HCT116 (cell line): ENCODE measurements at regions not wholly inside any gene's neighbourhood (a gene's known extent, or its start where the extent isn't known, plus 50 kb on each side); places are given as distances from the start of the nearest gene placed in this dataset.

Experiments used
- ATAC-seq: fragments of 200-7000 bp; cut with Tn5 transposase; 2 replicates; pipeline ENCODE4 v1.9.1; 2020; ENCODE audit warnings: mild to moderate bottlenecking, moderate library complexity
- BruUV-seq: library from RNA; stranded (reverse); fragments of 400-500 nt; replicated peaks from 2 replicates; lab custom pipeline; 2021; lab: Mats Ljungman, UMichigan
- CTCF ChIA-PET: fragments of 300-600 bp; sonication (Branson Sonifier 250); formaldehyde crosslinking; loops from one replicate; lab custom pipeline; 2021; ENCODE audit warnings: antibody characterized with exemption; lab: Charles Lee
- POLR2A ChIA-PET: fragments of 300-600, 350-600 bp; sonication (Branson Sonifier 250); formaldehyde crosslinking; loops from one replicate; lab custom pipeline; 2021; ENCODE audit warnings: antibody characterized with exemption; lab: Charles Lee
- RAD21 ChIA-PET, 2 experiments: fragments of 300-600 bp; sonication (Branson Sonifier 250); formaldehyde crosslinking; loops; one replicate each; lab custom pipeline; 2023; ENCODE audit warnings: low total read pairs in 2 of 2; ENCODE audit not compliant: uncharacterized antibody in 2 of 2, unreplicated experiment in 2 of 2, low non-redundant PET in 1 of 2; lab: Charles Lee
- DNase-seq: peaks from one replicate; pipeline ENCODE4 v3.0.0-alpha.2; 2010; ENCODE audit warnings: low read depth, low spot score
- H2AFZ ChIP-seq: fragments of 200-600 bp; shearing (Covaris generic), sonication (generic); 2 replicates; pipeline ENCODE4 v1.6.1; 2017; ENCODE audit warnings: low read depth, mixed run types, mixed read lengths, antibody characterized with exemption, low read length; ENCODE audit not compliant: poor library complexity, severe bottlenecking
- H3K27ac ChIP-seq: 2 replicates; pipeline ENCODE4 v1.5.1; 2012; ENCODE audit warnings: low read depth, low read length
- H3K27me3 ChIP-seq: fragments of 200-600 bp; sonication (generic); 2 replicates; pipeline ENCODE4 v1.6.1; 2016; ENCODE audit warnings: mixed run types, low read length, mixed read lengths; ENCODE audit not compliant: insufficient read depth
- H3K36me3 ChIP-seq, 2 experiments: fragments of 200-500 bp in 1 of 2; fragments of 200-600 bp in 1 of 2; sonication (Bioruptor generic) in 1 of 2; sonication (generic) in 1 of 2; 2 replicates each; pipeline versions ENCODE4 v1.5.1 to v1.6.1; 2014 to 2016; ENCODE audit warnings: low read length in 2 of 2, inconsistent platforms in 1 of 2, mixed read lengths in 1 of 2, mixed run types in 1 of 2; ENCODE audit not compliant: insufficient read depth in 2 of 2, control insufficient read depth in 1 of 2
- H3K4me1 ChIP-seq, 2 experiments: fragments of 200-600 bp in 1 of 2; sonication (generic) in 1 of 2; 2 replicates each; pipeline versions ENCODE4 v1.5.1 to v1.6.1; 2012 to 2017; ENCODE audit warnings: low read length in 2 of 2, inconsistent platforms in 1 of 2, mild to moderate bottlenecking in 1 of 2, mixed read lengths in 1 of 2, mixed run types in 1 of 2, moderate library complexity in 1 of 2; ENCODE audit not compliant: insufficient read depth in 2 of 2, control insufficient read depth in 1 of 2
- H3K4me2 ChIP-seq: fragments of 200-600 bp; sonication (generic); 2 replicates; pipeline ENCODE4 v1.6.1; 2017; ENCODE audit warnings: mixed run types, low read length, mixed read lengths
- H3K4me3 ChIP-seq, 2 experiments: fragments of 200-600 bp in 1 of 2; sonication (generic) in 1 of 2; replicated peaks in 1 of 2; 2 replicates each; pipeline ENCODE4 v1.5.1; 2011 to 2016; ENCODE audit warnings: low read length in 2 of 2, control low read depth in 1 of 2, low read depth in 1 of 2, mild to moderate bottlenecking in 1 of 2, mixed read lengths in 1 of 2, mixed run types in 1 of 2
- H3K79me2 ChIP-seq: fragments of 200-600 bp; sonication (generic); 2 replicates; pipeline ENCODE4 v1.6.1; 2017; ENCODE audit warnings: mild to moderate bottlenecking, mixed run types, low read length, moderate library complexity, mixed read lengths; ENCODE audit not compliant: insufficient read depth
- H3K9ac ChIP-seq: fragments of 200-600 bp; sonication (generic); 2 replicates; pipeline ENCODE4 v1.6.1; 2016; ENCODE audit warnings: low read length, mixed read lengths
- H3K9me2 ChIP-seq: fragments of 200-600 bp; sonication (generic), shearing (Covaris generic); 2 replicates; pipeline ENCODE4 v1.6.1; 2017; ENCODE audit warnings: mixed run types, mild to moderate bottlenecking, moderate library complexity; ENCODE audit not compliant: insufficient read depth
- H3K9me3 ChIP-seq, 2 experiments: fragments of 200-500 bp in 1 of 2; fragments of 200-600 bp in 1 of 2; sonication (Bioruptor generic) in 1 of 2; sonication (generic) in 1 of 2; 2 replicates each; pipeline ENCODE4 v1.6.1; 2014 to 2017; ENCODE audit warnings: low read length in 2 of 2, mixed read lengths in 2 of 2, inconsistent platforms in 1 of 2, low read depth in 1 of 2, mild to moderate bottlenecking in 1 of 2, mixed run types in 1 of 2, moderate library complexity in 1 of 2; ENCODE audit not compliant: control insufficient read depth in 1 of 2, insufficient read depth in 1 of 2
- H4K20me1 ChIP-seq: fragments of 200-600 bp; sonication (generic), shearing (Covaris generic); 2 replicates; pipeline ENCODE4 v1.6.1; 2017; ENCODE audit warnings: mixed run types, mild to moderate bottlenecking, moderate library complexity; ENCODE audit not compliant: insufficient read depth
- CBX3 ChIP-seq: IDR thresholded peaks from 2 replicates; pipeline ENCODE4 v1.6.1; 2012; ENCODE audit warnings: low read depth
- CEBPB ChIP-seq: IDR thresholded peaks from 2 replicates; pipeline ENCODE4 v1.6.1; 2012; ENCODE audit warnings: low read depth
- EGR1 ChIP-seq: IDR thresholded peaks from 2 replicates; pipeline ENCODE4 v1.6.1; 2012; ENCODE audit warnings: low read depth
- ELF1 ChIP-seq: IDR thresholded peaks from 2 replicates; pipeline ENCODE4 v1.6.1; 2012; ENCODE audit warnings: low read depth, borderline replicate concordance
- EZH2 ChIP-seq: fragments of 200-600 bp; sonication (generic); IDR thresholded peaks from 2 replicates; pipeline ENCODE4 v1.6.1; 2017; ENCODE audit warnings: antibody characterized with exemption, mixed run types
- EZH2phosphoT487 ChIP-seq: fragments of 200-600 bp; IDR thresholded peaks from 2 replicates; pipeline ENCODE4 v1.6.1; 2018; ENCODE audit warnings: antibody characterized with exemption, borderline replicate concordance
- JUND ChIP-seq: IDR thresholded peaks from 2 replicates; pipeline ENCODE4 v1.6.1; 2012
- POLR2A ChIP-seq: IDR thresholded peaks from 2 replicates; pipeline ENCODE4 v1.7.0; 2011; ENCODE audit warnings: borderline replicate concordance; ENCODE audit not compliant: insufficient read depth, insufficient read length; ENCODE audit errors: extremely low read depth
- POLR2AphosphoS5 ChIP-seq: IDR thresholded peaks from 2 replicates; pipeline ENCODE4 v1.6.1; 2011; ENCODE audit warnings: mild to moderate bottlenecking, low read depth, low read length, moderate library complexity
- RAD21 ChIP-seq: IDR thresholded peaks from 2 replicates; pipeline ENCODE4 v1.6.1; 2012; ENCODE audit warnings: low read depth, mild to moderate bottlenecking
- SIN3A ChIP-seq: IDR thresholded peaks from 2 replicates; pipeline ENCODE4 v1.6.1; 2012; ENCODE audit warnings: low read depth
- SP1 ChIP-seq: IDR thresholded peaks from 2 replicates; pipeline ENCODE4 v1.6.1; 2012; ENCODE audit warnings: low read depth
- SRF ChIP-seq: IDR thresholded peaks from 2 replicates; pipeline ENCODE4 v1.6.1; 2012; ENCODE audit warnings: low read depth
- TCF7L2 ChIP-seq: IDR thresholded peaks from 2 replicates; pipeline ENCODE4 v1.7.0; 2011; ENCODE audit warnings: borderline replicate concordance, inconsistent platforms; ENCODE audit not compliant: insufficient read depth, insufficient read length; ENCODE audit errors: extremely low read depth
- YY1 ChIP-seq: IDR thresholded peaks from 2 replicates; pipeline ENCODE4 v1.6.1; 2011; ENCODE audit warnings: low read length, low read depth, moderate library complexity, mild to moderate bottlenecking; ENCODE audit not compliant: insufficient replicate concordance; ENCODE audit errors: extremely low read depth
- ZBTB33 ChIP-seq: IDR thresholded peaks from 2 replicates; pipeline ENCODE4 v1.6.1; 2011; ENCODE audit warnings: mild to moderate bottlenecking, low read length, moderate library complexity; ENCODE audit not compliant: insufficient replicate concordance; ENCODE audit errors: extremely low read depth
- ZFX ChIP-seq: fragments of 450-650 bp; IDR thresholded peaks from 2 replicates; pipeline ENCODE4 v1.6.1; 2017
- intact Hi-C: fragments of 100-400 bp; cut with micrococcal nuclease; formaldehyde crosslinking; loops from 2 replicates; pipeline ENCODE4 v1.10.0; 2022
- TF ChIP-seq, protein P1 (sequence below), 3 experiments: fragments of 200-600 bp in 1 of 3; sonication (generic) in 1 of 3; IDR thresholded peaks in 2 of 3; conservative IDR thresholded peaks in 1 of 3; 2 replicates each; pipeline ENCODE4 v1.5.1; 2012 to 2017; ENCODE audit warnings: low read depth in 2 of 3, low read length in 2 of 3, antibody characterized with exemption in 1 of 3, borderline replicate concordance in 1 of 3, control low read depth in 1 of 3, mild to moderate bottlenecking in 1 of 3, mixed read lengths in 1 of 3, mixed run types in 1 of 3, moderate library complexity in 1 of 3; ENCODE audit not compliant: insufficient read depth in 1 of 3
- TF ChIP-seq, protein P2 (sequence below): IDR thresholded peaks from 2 replicates; pipeline ENCODE4 v1.6.1; 2012; ENCODE audit warnings: low read depth
- TF ChIP-seq, protein P3 (sequence below): IDR thresholded peaks from 2 replicates; pipeline ENCODE4 v1.6.1; 2012

DNA sequence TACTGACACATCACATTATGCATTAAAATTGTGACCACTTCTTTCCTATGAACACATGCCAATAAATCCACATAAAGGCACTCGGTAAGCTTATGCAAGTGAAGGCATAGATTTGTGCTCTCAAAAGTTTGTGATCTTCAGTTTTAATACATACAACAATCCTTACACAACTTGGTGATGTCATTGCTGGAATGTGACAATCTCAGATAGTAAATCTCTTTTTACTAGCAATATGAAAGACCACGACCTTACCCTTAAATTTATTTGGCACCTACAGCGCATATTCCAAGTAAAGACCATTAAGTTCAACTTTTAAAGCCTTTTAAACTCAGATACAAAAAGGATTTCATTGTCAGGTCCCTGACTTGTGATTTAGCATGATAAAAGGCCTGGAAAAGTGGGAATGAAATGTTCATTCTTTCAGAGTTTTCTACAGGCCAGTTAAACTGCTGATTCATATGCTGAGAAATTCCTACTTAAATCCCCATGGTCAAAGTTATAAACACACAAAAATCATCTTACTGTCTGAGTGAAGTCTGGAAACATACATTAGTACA, 157.4 kb downstream of the SIPA1L2 start:
- no peaks in the 10 kb centered on the region for H3K9me2 ChIP-seq
- no peak overlapping the region for H2AFZ ChIP-seq
- DNase-seq: no peak
- H3K4me1 ChIP-seq: peaks cover 8 to 14% of the 10 kb centered on the region in 2 experiments
- H4K20me1 ChIP-seq: no peaks in the 10 kb centered on the region
- H3K36me3 ChIP-seq: no peaks in the 10 kb centered on the region
- H3K79me2 ChIP-seq: no peaks in the 10 kb centered on the region
- TF ChIP-seq, protein P1, sequence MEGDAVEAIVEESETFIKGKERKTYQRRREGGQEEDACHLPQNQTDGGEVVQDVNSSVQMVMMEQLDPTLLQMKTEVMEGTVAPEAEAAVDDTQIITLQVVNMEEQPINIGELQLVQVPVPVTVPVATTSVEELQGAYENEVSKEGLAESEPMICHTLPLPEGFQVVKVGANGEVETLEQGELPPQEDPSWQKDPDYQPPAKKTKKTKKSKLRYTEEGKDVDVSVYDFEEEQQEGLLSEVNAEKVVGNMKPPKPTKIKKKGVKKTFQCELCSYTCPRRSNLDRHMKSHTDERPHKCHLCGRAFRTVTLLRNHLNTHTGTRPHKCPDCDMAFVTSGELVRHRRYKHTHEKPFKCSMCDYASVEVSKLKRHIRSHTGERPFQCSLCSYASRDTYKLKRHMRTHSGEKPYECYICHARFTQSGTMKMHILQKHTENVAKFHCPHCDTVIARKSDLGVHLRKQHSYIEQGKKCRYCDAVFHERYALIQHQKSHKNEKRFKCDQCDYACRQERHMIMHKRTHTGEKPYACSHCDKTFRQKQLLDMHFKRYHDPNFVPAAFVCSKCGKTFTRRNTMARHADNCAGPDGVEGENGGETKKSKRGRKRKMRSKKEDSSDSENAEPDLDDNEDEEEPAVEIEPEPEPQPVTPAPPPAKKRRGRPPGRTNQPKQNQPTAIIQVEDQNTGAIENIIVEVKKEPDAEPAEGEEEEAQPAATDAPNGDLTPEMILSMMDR (IDR thresholded peaks at IDR 0.05 in 2 of 3, conservative IDR thresholded peaks at IDR 0.05 in 1 of 3; ENCODE audit: borderline replicate concordance in 1 of 3, insufficient read depth in 1 of 3, low read depth in 2 of 3, low read length in 2 of 3): no peak
- TF ChIP-seq, protein P2, sequence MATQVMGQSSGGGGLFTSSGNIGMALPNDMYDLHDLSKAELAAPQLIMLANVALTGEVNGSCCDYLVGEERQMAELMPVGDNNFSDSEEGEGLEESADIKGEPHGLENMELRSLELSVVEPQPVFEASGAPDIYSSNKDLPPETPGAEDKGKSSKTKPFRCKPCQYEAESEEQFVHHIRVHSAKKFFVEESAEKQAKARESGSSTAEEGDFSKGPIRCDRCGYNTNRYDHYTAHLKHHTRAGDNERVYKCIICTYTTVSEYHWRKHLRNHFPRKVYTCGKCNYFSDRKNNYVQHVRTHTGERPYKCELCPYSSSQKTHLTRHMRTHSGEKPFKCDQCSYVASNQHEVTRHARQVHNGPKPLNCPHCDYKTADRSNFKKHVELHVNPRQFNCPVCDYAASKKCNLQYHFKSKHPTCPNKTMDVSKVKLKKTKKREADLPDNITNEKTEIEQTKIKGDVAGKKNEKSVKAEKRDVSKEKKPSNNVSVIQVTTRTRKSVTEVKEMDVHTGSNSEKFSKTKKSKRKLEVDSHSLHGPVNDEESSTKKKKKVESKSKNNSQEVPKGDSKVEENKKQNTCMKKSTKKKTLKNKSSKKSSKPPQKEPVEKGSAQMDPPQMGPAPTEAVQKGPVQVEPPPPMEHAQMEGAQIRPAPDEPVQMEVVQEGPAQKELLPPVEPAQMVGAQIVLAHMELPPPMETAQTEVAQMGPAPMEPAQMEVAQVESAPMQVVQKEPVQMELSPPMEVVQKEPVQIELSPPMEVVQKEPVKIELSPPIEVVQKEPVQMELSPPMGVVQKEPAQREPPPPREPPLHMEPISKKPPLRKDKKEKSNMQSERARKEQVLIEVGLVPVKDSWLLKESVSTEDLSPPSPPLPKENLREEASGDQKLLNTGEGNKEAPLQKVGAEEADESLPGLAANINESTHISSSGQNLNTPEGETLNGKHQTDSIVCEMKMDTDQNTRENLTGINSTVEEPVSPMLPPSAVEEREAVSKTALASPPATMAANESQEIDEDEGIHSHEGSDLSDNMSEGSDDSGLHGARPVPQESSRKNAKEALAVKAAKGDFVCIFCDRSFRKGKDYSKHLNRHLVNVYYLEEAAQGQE: no peak
- TF ChIP-seq SP1 (no peak), YY1 (no peak), ELF1 (no peak), JUND (no peak), ZFX (no peak), ZBTB33 (no peak), EGR1 (no peak), SIN3A (no peak), CEBPB (no peak), RAD21 (no peak), EZH2phosphoT487 (no peak), SRF (no peak), TCF7L2 (no peak), CBX3 (no peak), EZH2 (no peak), POLR2A (no peak), POLR2AphosphoS5 (no peak)
- TF ChIP-seq, protein P3, sequence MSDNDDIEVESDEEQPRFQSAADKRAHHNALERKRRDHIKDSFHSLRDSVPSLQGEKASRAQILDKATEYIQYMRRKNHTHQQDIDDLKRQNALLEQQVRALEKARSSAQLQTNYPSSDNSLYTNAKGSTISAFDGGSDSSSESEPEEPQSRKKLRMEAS: no peak
- no peak overlapping the region for H3K27ac ChIP-seq
- H3K4me3 ChIP-seq: no peak overlapping the region
- CTCF ChIA-PET: no interaction called here
- no peaks in the 10 kb centered on the region for H3K27me3 ChIP-seq
- POLR2A ChIA-PET: no interaction called here
- H3K4me2 ChIP-seq: no peak overlapping the region
- no peaks in the 10 kb centered on the region for H3K9me3 ChIP-seq
- H3K9ac ChIP-seq: no peak overlapping the region
- ATAC-seq: no peak
- no TSS peak for BruUV-seq
- RAD21 ChIA-PET: no interaction called here
- intact Hi-C loops: no loop called here
